ENCODE measurements at regions not wholly inside any gene's neighbourhood (a gene's known extent, or its start where the extent isn't known, plus 50 kb on each side); places are given as distances from the start of the nearest gene placed in this dataset.

GRCh38 chr3:4224331-4224730 is 78.8 kb upstream of the SETMAR start:
- Histone ChIP-seq H3K36me3 (ENCODE audit: insufficient read depth, low read length) (no peaks in the 10 kb centered on the region), H3K27me3 (ENCODE audit: insufficient read depth, low read length) (no peaks in the 10 kb centered on the region), H3K4me2 (ENCODE audit: insufficient read depth, low read length) (no peak overlapping the region), H2AFZ (ENCODE audit: low read length) (no peak overlapping the region), H3K4me1 (ENCODE audit: insufficient read depth, low read length) (no peaks in the 10 kb centered on the region), H3K27ac (ENCODE audit: low read depth, low read length) (no peak overlapping the region), H3K4me3 (ENCODE audit: insufficient read depth, low read length) (no peak overlapping the region), H3K79me2 (ENCODE audit: insufficient read depth, low read length) (no peaks in the 10 kb centered on the region), H4K20me1 (ENCODE audit: insufficient read depth, low read length) (no peaks in the 10 kb centered on the region), H3K9me3 (ENCODE audit: low read depth, low read length) (no peaks in the 10 kb centered on the region)
- no peak for TF ChIP-seq CTCF (IDR thresholded peaks at IDR 0.05; ENCODE audit: extremely low read depth, low read depth, low read length)
- no peak for DNase-seq (ENCODE audit: insufficient read length, low spot score, missing footprints)

GRCh38 chr3:4225005-4225471 is 78.1 kb upstream of the SETMAR start:
- H3K4me3 ChIP-seq (ENCODE audit: insufficient read depth, low read length): no peak overlapping the region
- no peaks in the 10 kb centered on the region for H3K4me1 ChIP-seq (ENCODE audit: insufficient read depth, low read length)
- no peak overlapping the region for H2AFZ ChIP-seq (ENCODE audit: low read length)
- no peak for DNase-seq (ENCODE audit: insufficient read length, low spot score, missing footprints)
- H3K27me3 ChIP-seq (ENCODE audit: insufficient read depth, low read length): no peaks in the 10 kb centered on the region
- no peak overlapping the region for H3K4me2 ChIP-seq (ENCODE audit: insufficient read depth, low read length)
- H4K20me1 ChIP-seq (ENCODE audit: insufficient read depth, low read length): no peaks in the 10 kb centered on the region
- no peak overlapping the region for H3K27ac ChIP-seq (ENCODE audit: low read depth, low read length)
- H3K36me3 ChIP-seq (ENCODE audit: insufficient read depth, low read length): no peaks in the 10 kb centered on the region
- no peak for TF ChIP-seq CTCF (IDR thresholded peaks at IDR 0.05; ENCODE audit: extremely low read depth, low read depth, low read length)
- no peaks in the 10 kb centered on the region for H3K79me2 ChIP-seq (ENCODE audit: insufficient read depth, low read length)
- no peaks in the 10 kb centered on the region for H3K9me3 ChIP-seq (ENCODE audit: low read depth, low read length)

GRCh38 chr3:4228295-4228694 is 74.9 kb upstream of the SETMAR start:
- Histone ChIP-seq H3K36me3 (ENCODE audit: insufficient read depth, low read length) (no peaks in the 10 kb centered on the region), H4K20me1 (ENCODE audit: insufficient read depth, low read length) (no peaks in the 10 kb centered on the region), H2AFZ (ENCODE audit: low read length) (no peak overlapping the region), H3K79me2 (ENCODE audit: insufficient read depth, low read length) (no peaks in the 10 kb centered on the region), H3K27me3 (ENCODE audit: insufficient read depth, low read length) (no peaks in the 10 kb centered on the region), H3K9me3 (ENCODE audit: low read depth, low read length) (no peaks in the 10 kb centered on the region), H3K4me2 (ENCODE audit: insufficient read depth, low read length) (no peak overlapping the region), H3K4me3 (ENCODE audit: insufficient read depth, low read length) (no peak overlapping the region), H3K27ac (ENCODE audit: low read depth, low read length) (no peak overlapping the region), H3K4me1 (ENCODE audit: insufficient read depth, low read length) (no peaks in the 10 kb centered on the region)
- DNase-seq (ENCODE audit: insufficient read length, low spot score, missing footprints): no peak
- TF ChIP-seq CTCF (IDR thresholded peaks at IDR 0.05; ENCODE audit: extremely low read depth, low read depth, low read length): no peak

- Histone ChIP-seq H2AFZ (ENCODE audit: low read length) (no peak overlapping the region), H3K79me2 (ENCODE audit: insufficient read depth, low read length) (no peaks in the 10 kb centered on the region), H3K4me1 (ENCODE audit: insufficient read depth, low read length) (no peaks in the 10 kb centered on the region), H3K9me3 (ENCODE audit: low read depth, low read length) (no peaks in the 10 kb centered on the region), H3K4me2 (ENCODE audit: insufficient read depth, low read length) (no peak overlapping the region), H3K36me3 (ENCODE audit: insufficient read depth, low read length) (no peaks in the 10 kb centered on the region), H3K27ac (ENCODE audit: low read depth, low read length) (no peak overlapping the region), H3K4me3 (ENCODE audit: insufficient read depth, low read length) (no peak overlapping the region), H3K27me3 (ENCODE audit: insufficient read depth, low read length) (no peaks in the 10 kb centered on the region), H4K20me1 (ENCODE audit: insufficient read depth, low read length) (no peaks in the 10 kb centered on the region)
- no peak for DNase-seq (ENCODE audit: insufficient read length, low spot score, missing footprints)
- no peak for TF ChIP-seq CTCF (IDR thresholded peaks at IDR 0.05; ENCODE audit: extremely low read depth, low read depth, low read length)
Measured at GRCh38 chr3:4231041-4231440, 72.1 kb upstream of the SETMAR start.
